B cell (primary cell): ENCODE measurements at regions not wholly inside any gene's neighbourhood (a gene's known extent, or its start where the extent isn't known, plus 50 kb on each side); places are given as distances from the start of the nearest gene placed in this dataset.

ENCODE experiments used
- ATAC-seq: fragments of 200-7000 bp; cut with Tn5 transposase; one replicate; pipeline ENCODE4 v1.10.0; 2021; ENCODE audit warnings: low read depth, mild to moderate bottlenecking, moderate number of reproducible peaks, moderate library complexity
- CTCF ChIA-PET: fragments of 350-600 bp; sonication (Branson Sonifier 250); formaldehyde crosslinking; loops from one replicate; lab custom pipeline; 2021; ENCODE audit warnings: antibody characterized with exemption, inconsistent platforms; lab: Charles Lee
- POLR2A ChIA-PET: fragments of 350-600 bp; sonication (Branson Sonifier 250); formaldehyde crosslinking; loops from one replicate; lab custom pipeline; 2021; ENCODE audit warnings: antibody characterized with exemption; lab: Charles Lee
- DNase-seq: peaks from one replicate; pipeline ENCODE4 v3.0.0; 2013
- H2AFZ ChIP-seq: 2 replicates; pipeline ENCODE4 v1.6.1; 2012; ENCODE audit warnings: mild to moderate bottlenecking, low read depth, low read length; ENCODE audit not compliant: insufficient read depth, poor library complexity, severe bottlenecking
- H3K27ac ChIP-seq, 2 donors: 1 replicate in 1 of 2; 2 replicates in 1 of 2; pipeline ENCODE4 v1.5.1; 2012 to 2013; ENCODE audit warnings: low read length in 2 of 2, mild to moderate bottlenecking in 2 of 2, moderate library complexity in 1 of 2
- H3K27me3 ChIP-seq, 4 experiments: fragments of 200-600 bp in 1 of 4; sonication (generic) in 1 of 4; replicated peaks in 1 of 4; 1 replicate in 2 of 4; 2 replicates in 2 of 4; pipeline versions ENCODE4 v1.6.1 to v1.7.0; 2013 to 2016; ENCODE audit warnings: low read length in 3 of 4, mild to moderate bottlenecking in 2 of 4, mixed read lengths in 1 of 4, moderate library complexity in 1 of 4; ENCODE audit not compliant: insufficient read depth in 4 of 4, control insufficient read depth in 3 of 4; ENCODE audit errors: control extremely low read depth in 1 of 4
- H3K36me3 ChIP-seq, 2 experiments: replicated peaks in 1 of 2; 1 replicate in 1 of 2; 2 replicates in 1 of 2; pipeline versions ENCODE4 v1.6.1 to v1.7.1; 2013; ENCODE audit warnings: low read length in 1 of 2; ENCODE audit not compliant: insufficient read depth in 2 of 2, control insufficient read depth in 1 of 2; ENCODE audit errors: control extremely low read depth in 1 of 2, extremely low read depth in 1 of 2
- H3K4me1 ChIP-seq, 2 donors: fragments of 200-600 bp in 1 of 2; sonication (generic) in 1 of 2; 1 replicate in 1 of 2; 2 replicates in 1 of 2; pipeline versions ENCODE4 v1.5.1 to v1.6.1; 2013 to 2017; ENCODE audit warnings: low read length in 2 of 2; ENCODE audit not compliant: control insufficient read depth in 2 of 2, insufficient read depth in 2 of 2
- H3K4me2 ChIP-seq: replicated peaks from 2 replicates; pipeline ENCODE3; 2012; ENCODE audit warnings: mild to moderate bottlenecking, low read depth, low read length; ENCODE audit not compliant: poor library complexity, severe bottlenecking
- H3K4me3 ChIP-seq, 5 experiments: fragments of 200-600 bp in 1 of 5; sonication (generic) in 1 of 5; 1 replicate in 3 of 5; 2 replicates in 2 of 5; pipeline versions ENCODE4 v1.5.1 to v1.7.0; 2011 to 2016; ENCODE audit warnings: low read length in 4 of 5, mild to moderate bottlenecking in 4 of 5, low read depth in 2 of 5, control low read depth in 1 of 5, moderate library complexity in 1 of 5; ENCODE audit not compliant: insufficient read depth in 1 of 5; ENCODE audit errors: control extremely low read depth in 1 of 5, extremely low read depth in 1 of 5
- H3K79me2 ChIP-seq: fragments of 200-600 bp; sonication (generic); one replicate; pipeline ENCODE4 v1.6.0; 2016; ENCODE audit warnings: low read length; ENCODE audit not compliant: control insufficient read depth, insufficient read depth
- H3K9ac ChIP-seq: fragments of 200-600 bp; sonication (generic); 2 replicates; pipeline ENCODE4 v1.6.1; 2017; ENCODE audit warnings: mild to moderate bottlenecking, low read length, moderate library complexity
- H3K9me3 ChIP-seq, 3 donors: one replicate each; pipeline versions ENCODE4 v1.6.1 to v1.7.1; 2013; ENCODE audit warnings: low read length in 2 of 3; ENCODE audit not compliant: control insufficient read depth in 2 of 3, insufficient read depth in 1 of 3; ENCODE audit errors: control extremely low read depth in 1 of 3
- H4K20me1 ChIP-seq: 2 replicates; pipeline ENCODE4 v1.6.0; 2012; ENCODE audit warnings: mild to moderate bottlenecking, low read length; ENCODE audit not compliant: insufficient read depth, control insufficient read depth, poor library complexity, severe bottlenecking
- H3K27ac Mint-ChIP-seq: one replicate; pipeline ENCODE4 v1.8.0; 2021; ENCODE audit warnings: mixed read lengths
- H3K27me3 Mint-ChIP-seq: one replicate; pipeline ENCODE4 v1.8.0; 2021; ENCODE audit warnings: mixed read lengths
- H3K4me1 Mint-ChIP-seq: one replicate; pipeline ENCODE4 v1.8.0; 2021; ENCODE audit warnings: mixed read lengths
- H3K4me3 Mint-ChIP-seq: one replicate; pipeline ENCODE4 v1.8.0; 2021; ENCODE audit warnings: mixed read lengths
- H3K9me3 Mint-ChIP-seq: one replicate; pipeline ENCODE4 v1.8.0; 2022; ENCODE audit warnings: mixed read lengths; ENCODE audit not compliant: insufficient read depth
- CTCF ChIP-seq: fragments of 200-600 bp; IDR thresholded peaks from one replicate; pipeline ENCODE4 v1.8.0; 2022; ENCODE audit warnings: antibody characterized with exemption, mild to moderate bottlenecking
- EZH2 ChIP-seq: IDR thresholded peaks from 2 replicates; pipeline ENCODE4 v1.6.1; 2012; ENCODE audit warnings: borderline replicate concordance, low read depth, mild to moderate bottlenecking, moderate library complexity, low read length; ENCODE audit not compliant: insufficient read depth, poor library complexity, severe bottlenecking
- WGBS: methylation state at CpG from one replicate; pipeline ENCODE4 v1.1.5; 2013; ENCODE audit warnings: missing lambda C conversion rate; ENCODE audit not compliant: insufficient coverage; 5-methylcytosine and 5-hydroxymethylcytosine counted together
- intact Hi-C: fragments of 100-400 bp; cut with micrococcal nuclease; formaldehyde crosslinking; loops from one replicate; pipeline ENCODE4 v1.10.0; 2022

DNA sequence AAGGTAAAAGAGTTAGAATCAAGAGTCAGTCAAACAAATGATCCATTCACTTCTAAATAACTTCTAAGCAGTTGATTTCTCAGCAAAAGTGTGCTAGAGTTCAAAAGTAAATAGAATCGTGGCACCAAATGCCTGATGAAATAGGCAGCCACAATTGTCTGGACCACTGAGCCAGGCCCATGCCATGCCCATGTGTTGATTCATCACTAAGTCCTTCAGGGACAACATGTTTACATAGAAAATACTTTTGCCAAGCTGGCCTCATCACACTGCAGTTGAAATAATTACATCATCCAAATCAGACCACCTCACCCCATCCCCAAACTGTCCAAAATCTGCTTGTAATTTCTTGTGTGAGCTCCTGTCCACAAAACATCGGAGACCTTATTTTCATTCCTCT, 216.3 kb downstream of the IGSF11 start:
- POLR2A ChIA-PET = no interaction called here

DNA sequence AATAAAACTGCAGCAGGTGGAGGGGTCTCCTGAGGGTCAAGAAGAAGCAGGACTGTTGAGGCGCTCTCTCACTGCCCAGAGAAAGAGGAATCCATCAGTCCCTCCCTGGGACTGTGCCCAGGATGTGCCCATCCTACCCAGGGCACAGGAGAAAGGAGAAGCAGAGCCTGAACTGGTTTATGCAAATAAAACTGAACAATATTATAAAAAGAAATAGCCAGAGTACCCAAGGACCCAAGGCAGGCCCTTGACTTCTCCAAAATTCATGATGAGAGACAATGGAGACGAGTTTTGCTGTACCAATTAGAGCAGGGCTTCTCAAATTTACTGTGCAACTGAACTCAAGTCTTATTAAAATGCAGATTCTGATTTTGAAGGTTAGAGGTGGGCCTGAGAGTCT, 211.0 kb downstream of the IGSF11 start:
- Histone ChIP-seq H3K4me3 (no peak overlapping the region), H4K20me1 (no peaks in the 10 kb centered on the region), H3K79me2 (no peaks in the 10 kb centered on the region), H2AFZ (no peak overlapping the region), H3K9ac (no peak overlapping the region), H3K9me3 (peaks cover 0 to 3% (median 0%) of the 10 kb centered on the region in 3 donors), H3K27me3 (peaks cover 0 to 4% (median 0%) of the 10 kb centered on the region in 4 experiments), H3K36me3 (no peaks in the 10 kb centered on the region), H3K4me2 (no peak overlapping the region), H3K4me1 (no peaks in the 10 kb centered on the region), H3K27ac (no peak overlapping the region)
- DNase-seq (no peak), ATAC-seq (no peak)
- no peak overlapping the region for H3K4me3 Mint-ChIP-seq
- 75% methylated on average over 2 of the region's 2 CpGs for WGBS
- intact Hi-C loops = no loop called here
- H3K9me3 Mint-ChIP-seq = no peaks in the 10 kb centered on the region
- peaks cover 8% of the 10 kb centered on the region for H3K27me3 Mint-ChIP-seq
- no peaks in the 10 kb centered on the region for H3K4me1 Mint-ChIP-seq
- TF ChIP-seq EZH2 = no peak
- TF ChIP-seq CTCF = no peak
- ChIA-PET POLR2A (no interaction called here), CTCF (no interaction called here)
- H3K27ac Mint-ChIP-seq = no peak overlapping the region

More for the DNA sequence above, 216.3 kb downstream of the IGSF11 start:
- CTCF ChIA-PET = interaction anchor here (0.6 to 2.0 kb wide), 5 partner anchors 9 to 1954 kb away, joined by 3 to 6 read pairs (median 3); no protein-coding TSS in a partner anchor
- Mint-ChIP-seq H3K4me1 (no peaks in the 10 kb centered on the region), H3K9me3 (no peaks in the 10 kb centered on the region), H3K27me3 (peaks cover 6% of the 10 kb centered on the region), H3K4me3 (no peak overlapping the region), H3K27ac (no peak overlapping the region)
- Histone ChIP-seq H3K79me2 (no peaks in the 10 kb centered on the region), H4K20me1 (no peaks in the 10 kb centered on the region), H3K9ac (no peak overlapping the region), H3K4me2 (no peak overlapping the region), H3K9me3 (no peaks in the 10 kb centered on the region), H3K4me3 (no peak overlapping the region), H3K27ac (no peak overlapping the region), H3K4me1 (no peaks in the 10 kb centered on the region), H3K36me3 (no peaks in the 10 kb centered on the region), H3K27me3 (peaks cover 0 to 9% (median 0%) of the 10 kb centered on the region in 4 experiments), H2AFZ (no peak overlapping the region)
- TF ChIP-seq EZH2 (no peak), CTCF (no peak)
- WGBS = 92% methylated on average over 1 of the region's 2 CpGs
- ATAC-seq (no peak), DNase-seq (no peak)
- intact Hi-C loops = no loop called here
